Right atrium auricular region (tissue), 2 donors: ENCODE measurements at regions not wholly inside any gene's neighbourhood (a gene's known extent, or its start where the extent isn't known, plus 50 kb on each side); places are given as distances from the start of the nearest gene placed in this dataset.

Experiments
- DNase-seq: peaks from one replicate; pipeline ENCODE4 v3.0.0-alpha.2; 2019; ENCODE audit warnings: low spot score
- H3K27ac ChIP-seq, 2 donors: fragments of 200-600 bp; sonication (generic); 1 replicate in 1 of 2; 2 replicates in 1 of 2; pipeline ENCODE4 v1.5.1; 2016 to 2019
- H3K27me3 ChIP-seq, 2 donors: fragments of 200-600 bp; sonication (generic); one replicate each; pipeline versions ENCODE4 v1.5.1 to v1.6.0; 2017 to 2019
- H3K36me3 ChIP-seq: fragments of 200-600 bp; sonication (generic); one replicate; pipeline ENCODE4 v1.5.1; 2016
- H3K4me1 ChIP-seq, 2 donors: fragments of 200-600 bp; sonication (generic); one replicate each; pipeline versions ENCODE4 v1.5.1 to v1.6.0; 2017 to 2019
- H3K4me3 ChIP-seq, 2 donors: fragments of 200-600 bp; sonication (generic); 1 replicate in 1 of 2; 2 replicates in 1 of 2; pipeline ENCODE4 v1.5.1; 2017 to 2019; ENCODE audit warnings: mild to moderate bottlenecking in 1 of 2, moderate library complexity in 1 of 2
- H3K9me3 ChIP-seq, 2 donors: fragments of 200-600 bp; sonication (generic); one replicate each; pipeline ENCODE4 v1.5.1; 2019
- CTCF ChIP-seq, 2 donors: fragments of 200-600 bp; sonication (generic); IDR thresholded peaks; one replicate each; pipeline ENCODE4 v1.5.1; 2019; ENCODE audit warnings: antibody characterized with exemption in 2 of 2

GRCh38 chr1:222010306-222010705 lies 268.4 kb upstream of the DUSP10 start:
- Histone ChIP-seq H3K4me1 (no peaks in the 10 kb centered on the region), H3K36me3 (no peaks in the 10 kb centered on the region), H3K27ac (no peak overlapping the region), H3K4me3 (no peak overlapping the region), H3K9me3 (peaks cover 0 to 7% of the 10 kb centered on the region in 2 donors), H3K27me3 (no peaks in the 10 kb centered on the region)
- DNase-seq, result no peak
- TF ChIP-seq CTCF (IDR thresholded peaks at IDR 0.05), result no peak

DNA sequence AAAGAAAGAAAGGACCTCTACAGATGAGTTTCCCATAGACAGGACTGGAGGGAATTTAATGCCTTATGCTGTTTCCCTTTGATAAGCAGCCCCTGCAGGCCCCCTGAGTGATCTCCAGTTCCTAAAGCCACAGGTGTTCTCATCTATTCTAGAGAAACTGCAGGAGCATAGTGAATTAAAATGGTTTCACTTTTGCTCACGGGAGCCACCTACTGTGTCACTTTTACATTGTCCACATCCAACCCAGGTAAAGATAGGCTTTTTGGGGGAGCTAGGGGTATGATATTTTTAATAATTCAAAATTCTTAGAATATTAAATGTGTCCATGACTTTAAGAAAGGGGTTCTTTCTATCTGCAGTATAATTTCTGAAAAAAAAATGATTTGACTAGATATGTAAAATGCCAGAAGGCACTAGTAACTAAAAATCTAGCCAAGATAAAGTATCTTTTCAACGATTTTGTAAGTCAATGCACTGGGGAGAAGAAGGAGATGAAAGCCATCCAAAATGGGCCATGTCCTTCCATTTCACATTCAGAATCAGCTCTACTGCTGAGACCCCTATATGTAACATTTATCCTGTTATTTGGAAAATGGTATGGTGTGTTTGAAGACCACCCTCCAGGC lies 267.3 kb upstream of the DUSP10 start:
- no peaks in the 10 kb centered on the region for H3K36me3 ChIP-seq
- H3K4me3 ChIP-seq, result no peak overlapping the region
- no peaks in the 10 kb centered on the region for H3K27me3 ChIP-seq
- TF ChIP-seq CTCF (IDR thresholded peaks at IDR 0.05), result peak in 1 of 2 donors; percentile 47
- H3K4me1 ChIP-seq, result no peaks in the 10 kb centered on the region
- H3K9me3 ChIP-seq, result peaks cover 0 to 7% of the 10 kb centered on the region in 2 donors
- no peak overlapping the region for H3K27ac ChIP-seq
- DNase-seq, result no peak

DNA sequence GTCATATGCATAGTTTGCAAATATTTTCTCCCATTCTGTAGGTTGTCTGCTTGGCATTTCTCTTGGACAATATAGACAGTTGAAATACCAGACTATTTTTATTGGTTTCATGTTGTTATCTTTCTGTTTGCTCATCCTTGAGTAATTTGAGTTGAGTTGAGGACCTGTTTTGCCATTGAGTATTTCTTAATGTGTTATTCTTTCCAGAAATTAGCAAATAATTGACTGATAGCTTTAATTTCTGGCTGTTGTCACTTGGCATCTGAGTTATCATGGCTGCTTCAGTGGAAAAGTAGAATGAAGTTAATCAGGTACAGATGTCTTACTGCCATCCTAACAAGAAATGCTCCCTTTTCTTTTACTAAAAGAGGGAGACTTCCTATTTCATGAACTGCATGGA lies 264.8 kb upstream of the DUSP10 start:
- H3K27me3 ChIP-seq, result no peaks in the 10 kb centered on the region
- H3K4me3 ChIP-seq, result no peak overlapping the region
- no peak overlapping the region for H3K27ac ChIP-seq
- DNase-seq, result no peak
- H3K9me3 ChIP-seq, result peaks cover 0 to 7% of the 10 kb centered on the region in 2 donors
- no peaks in the 10 kb centered on the region for H3K36me3 ChIP-seq
- TF ChIP-seq CTCF (IDR thresholded peaks at IDR 0.05), result no peak
- H3K4me1 ChIP-seq, result no peaks in the 10 kb centered on the region

DNA sequence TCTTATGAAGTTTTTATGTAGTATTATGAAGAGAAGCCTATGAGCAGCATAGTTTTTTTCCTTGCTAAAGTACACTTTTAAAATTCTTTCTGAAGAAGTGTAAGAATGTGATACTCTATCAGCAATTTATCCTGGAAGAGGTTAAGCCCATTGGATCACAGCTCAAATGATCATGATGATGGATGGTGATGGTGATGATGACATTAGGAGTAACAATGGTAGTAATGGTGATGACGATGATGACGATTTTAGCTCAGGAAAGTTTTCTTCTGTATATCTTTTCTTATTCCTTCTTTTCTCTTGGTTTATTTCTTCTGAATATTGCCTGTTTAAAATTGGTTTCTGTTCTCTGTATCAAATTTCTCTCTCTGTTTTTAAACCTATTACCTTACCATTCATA lies 262.9 kb upstream of the DUSP10 start:
- TF ChIP-seq CTCF (IDR thresholded peaks at IDR 0.05), result no peak
- no peaks in the 10 kb centered on the region for H3K36me3 ChIP-seq

DNA sequence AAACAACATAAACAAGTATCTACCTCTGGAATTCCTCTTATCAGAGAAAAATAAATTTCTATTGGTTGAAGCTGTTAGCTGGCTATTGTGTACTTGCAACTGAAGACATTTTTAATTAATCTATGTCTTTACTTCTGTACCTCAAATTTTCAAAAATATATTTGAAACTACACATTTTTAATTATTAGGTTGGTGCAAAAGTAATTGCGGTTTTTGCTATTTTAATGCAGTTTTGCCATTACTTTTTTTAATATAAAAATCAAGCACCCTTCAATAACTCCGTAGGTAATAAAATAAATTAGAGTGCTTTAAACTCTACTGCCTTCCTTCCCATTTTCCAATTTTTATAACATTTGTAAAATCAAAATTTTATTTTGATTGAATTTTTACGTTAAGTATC lies 262.1 kb upstream of the DUSP10 start:
- no peak for TF ChIP-seq CTCF (IDR thresholded peaks at IDR 0.05)
- no peak overlapping the region for H3K27ac ChIP-seq
- no peak overlapping the region for H3K4me3 ChIP-seq
- no peaks in the 10 kb centered on the region for H3K27me3 ChIP-seq
- H3K9me3 ChIP-seq, result no peaks in the 10 kb centered on the region
- no peaks in the 10 kb centered on the region for H3K36me3 ChIP-seq
- no peaks in the 10 kb centered on the region for H3K4me1 ChIP-seq
- no peak for DNase-seq

More for the DNA sequence above, 262.9 kb upstream of the DUSP10 start:
- Histone ChIP-seq H3K9me3 (no peaks in the 10 kb centered on the region), H3K4me3 (no peak overlapping the region), H3K4me1 (no peaks in the 10 kb centered on the region), H3K27ac (no peak overlapping the region), H3K27me3 (no peaks in the 10 kb centered on the region)
- DNase-seq, result no peak

- H3K36me3 ChIP-seq, result no peaks in the 10 kb centered on the region
- no peaks in the 10 kb centered on the region for H3K4me1 ChIP-seq
- H3K4me3 ChIP-seq, result no peak overlapping the region
- TF ChIP-seq CTCF (IDR thresholded peaks at IDR 0.05), result no peak
- no peak for DNase-seq
- H3K27me3 ChIP-seq, result no peaks in the 10 kb centered on the region
- no peak overlapping the region for H3K27ac ChIP-seq
- H3K9me3 ChIP-seq, result no peaks in the 10 kb centered on the region
These were observed 260.6 kb upstream of the DUSP10 start for GRCh38 chr1:222002503-222002902.
